ENCODE measurements at regions not wholly inside any gene's neighbourhood (a gene's known extent, or its start where the extent isn't known, plus 50 kb on each side); places are given as distances from the start of the nearest gene placed in this dataset.

- TF ChIP-seq GATA2 (IDR thresholded peaks at IDR 0.05; ENCODE audit: low read depth, low read length): no peak
- TF ChIP-seq GATA3 (IDR thresholded peaks at IDR 0.05; ENCODE audit: low read depth, low read length): no peak
These were observed 69.2 kb upstream of the SV2C start for GRCh38 chr5:76014005-76014404.
